HepG2 (cell line): ENCODE measurements at regions not wholly inside any gene's neighbourhood (a gene's known extent, or its start where the extent isn't known, plus 50 kb on each side); places are given as distances from the start of the nearest gene placed in this dataset.

Source experiments
- ATAC-seq: fragments of 200-7000 bp; cut with Tn5 transposase; 3 replicates; pipeline ENCODE4 v1.9.1; 2020; ENCODE audit warnings: mild to moderate bottlenecking, moderate library complexity
- BruUV-seq: library from RNA; stranded (reverse); fragments of 400-500 nt; replicated peaks from 2 replicates; lab custom pipeline; 2021; lab: Mats Ljungman, UMichigan
- CTCF ChIA-PET: fragments of 300-600 bp; formaldehyde crosslinking; extraction: SDS; loops from one replicate; lab custom pipeline; 2021; ENCODE audit warnings: low total read pairs, inconsistent platforms, low intra/inter-chr PET ratio; lab: Yijun Ruan, JAX
- POLR2A ChIA-PET: fragments of 350-600 bp; sonication (Branson Sonifier 250); formaldehyde crosslinking; loops from one replicate; lab custom pipeline; 2020; ENCODE audit warnings: antibody characterized with exemption, inconsistent platforms; lab: Yijun Ruan, JAX
- DNase-seq: peaks from one replicate; pipeline ENCODE4 v3.0.0-alpha.2; 2015; ENCODE audit warnings: low spot score
- FAIRE-seq: peaks from 3 replicates; lab custom pipeline; 2011; peaks lifted over from hg19 to GRCh38; lab: Jason Lieb, UNC
- H2AFZ ChIP-seq: one replicate; pipeline ENCODE4 v1.6.1; 2011; ENCODE audit warnings: low read length, inconsistent platforms
- H3K27ac ChIP-seq: fragments of 300-600 bp; 3 replicates; pipeline ENCODE4 v1.8.0; 2011; ENCODE audit warnings: mixed run types, mild to moderate bottlenecking, mixed read lengths, low read length, inconsistent platforms; ENCODE audit not compliant: insufficient read depth; ENCODE audit errors: extremely low read length
- H3K27me3 ChIP-seq, 2 experiments: fragments of 200-600 bp in 1 of 2; 2 replicates in 1 of 2; 3 replicates in 1 of 2; pipeline versions ENCODE4 v1.6.0 to v1.8.0; 2011; ENCODE audit warnings: low read length in 2 of 2, mild to moderate bottlenecking in 2 of 2, moderate library complexity in 2 of 2, inconsistent platforms in 1 of 2; ENCODE audit not compliant: insufficient read depth in 2 of 2, control insufficient read depth in 1 of 2
- H3K36me3 ChIP-seq, 2 experiments: fragments of 200-600 bp in 1 of 2; replicated peaks in 1 of 2; 2 replicates in 1 of 2; 3 replicates in 1 of 2; pipeline versions ENCODE4 v1.5.1 to v1.8.0; 2011; ENCODE audit warnings: low read length in 2 of 2, inconsistent platforms in 1 of 2; ENCODE audit not compliant: insufficient read depth in 2 of 2, control insufficient read depth in 1 of 2
- H3K4me1 ChIP-seq: 2 replicates; pipeline ENCODE4 v1.5.1; 2012; ENCODE audit warnings: low read length, inconsistent platforms; ENCODE audit not compliant: insufficient read depth
- H3K4me2 ChIP-seq: 2 replicates; pipeline ENCODE4 v1.6.0; 2011; ENCODE audit warnings: low read depth, low read length, inconsistent platforms
- H3K4me3 ChIP-seq, 3 experiments: fragments of 200-600 bp in 1 of 3; sonication (generic), shearing (Covaris generic) in 1 of 3; replicated peaks in 1 of 3; 2 replicates each; pipeline ENCODE4 v1.5.1; 2011 to 2016; ENCODE audit warnings: low read length in 3 of 3, inconsistent platforms in 2 of 3, low read depth in 2 of 3, mild to moderate bottlenecking in 2 of 3, control low read depth in 1 of 3, mixed read lengths in 1 of 3; ENCODE audit not compliant: insufficient read depth in 1 of 3
- H3K79me2 ChIP-seq: one replicate; pipeline ENCODE4 v1.6.1; 2011; ENCODE audit warnings: low read length, inconsistent platforms; ENCODE audit not compliant: insufficient read depth
- H3K9ac ChIP-seq: 2 replicates; pipeline ENCODE4 v1.6.0; 2011; ENCODE audit warnings: mild to moderate bottlenecking, low read depth, low read length, inconsistent platforms; ENCODE audit not compliant: insufficient read depth
- H3K9me3 ChIP-seq: 2 replicates; pipeline ENCODE4 v1.5.1; 2012; ENCODE audit warnings: mild to moderate bottlenecking, low read length
- H4K20me1 ChIP-seq: 2 replicates; pipeline ENCODE4 v1.6.0; 2011; ENCODE audit warnings: inconsistent platforms, mild to moderate bottlenecking, low read length, moderate library complexity; ENCODE audit not compliant: insufficient read depth
- NCOA5 ChIP-seq: sonication (generic); formaldehyde crosslinking; IDR thresholded peaks from 2 replicates; pipeline ENCODE4 v1.4.0; 2020; ENCODE audit warnings: missing genetic modification reagents
- RBM39 ChIP-seq: fragments of 200-400 bp; formaldehyde crosslinking; IDR thresholded peaks from one replicate; pipeline ENCODE4 v1.6.1; 2018; ENCODE audit warnings: antibody characterized with exemption, mild to moderate bottlenecking, low read depth, low read length; ENCODE audit not compliant: poor library complexity, severe bottlenecking
- REXO4 ChIP-seq: sonication (generic); formaldehyde crosslinking; IDR thresholded peaks from 2 replicates; pipeline ENCODE4 v1.8.0; 2022; ENCODE audit warnings: missing genetic modification reagents, mild to moderate bottlenecking, borderline replicate concordance
- YEATS4 ChIP-seq: sonication (generic); formaldehyde crosslinking; IDR thresholded peaks from 2 replicates; pipeline ENCODE4 v1.4.0; 2020; ENCODE audit warnings: missing genetic modification reagents, borderline replicate concordance
- ZNF318 ChIP-seq: sonication (generic); formaldehyde crosslinking; IDR thresholded peaks from 2 replicates; pipeline ENCODE4 v1.4.0; 2020; ENCODE audit warnings: mild to moderate bottlenecking, missing genetic modification reagents
- ZNF343 ChIP-seq: sonication (generic); formaldehyde crosslinking; IDR thresholded peaks from 2 replicates; pipeline ENCODE4 v1.4.0; 2020; ENCODE audit warnings: mild to moderate bottlenecking, missing genetic modification reagents
- ZNF75D ChIP-seq: sonication (generic); formaldehyde crosslinking; IDR thresholded peaks from 2 replicates; pipeline ENCODE4 v1.8.1; 2023; ENCODE audit warnings: missing genetic modification reagents, mild to moderate bottlenecking, borderline replicate concordance
- ZNF792 ChIP-seq: IDR thresholded peaks from 2 replicates; pipeline ENCODE4 v1.6.1; 2016
- ZNF839 ChIP-seq: sonication (generic); formaldehyde crosslinking; IDR thresholded peaks from 2 replicates; pipeline ENCODE4 v1.4.0; 2020; ENCODE audit warnings: missing genetic modification reagents, mild to moderate bottlenecking, borderline replicate concordance
- WGBS: methylation state at CpG from one replicate; pipeline ENCODE4 v1.1.6; 2017; ENCODE audit warnings: low lambda C conversion rate; 5-methylcytosine and 5-hydroxymethylcytosine counted together
- in situ Hi-C: cut with HindIII; loops from 2 replicates; pipeline ENCODE4 v1.10.0; 2017; ENCODE audit warnings: low pct_unique_long_range_greater_than_20kb; ENCODE audit not compliant: extremely low pct_ligation_motif_present
- intact Hi-C: fragments of 100-400 bp; cut with micrococcal nuclease; formaldehyde crosslinking; loops from one replicate; pipeline ENCODE4 v1.10.0; 2022; ENCODE audit not compliant: unreplicated experiment
- TF ChIP-seq, protein P1 (sequence below): sonication (generic); formaldehyde crosslinking; IDR thresholded peaks from 2 replicates; pipeline ENCODE4 v1.8.0; 2022; ENCODE audit warnings: mild to moderate bottlenecking, missing genetic modification reagents
- TF ChIP-seq, protein P2 (sequence below): sonication (generic); formaldehyde crosslinking; IDR thresholded peaks from 2 replicates; pipeline ENCODE4 v1.4.0; 2020; ENCODE audit warnings: missing genetic modification reagents, borderline replicate concordance

- Histone ChIP-seq H3K79me2 (no peaks in the 10 kb centered on the region), H3K4me3 (no peak overlapping the region), H3K27me3 (no peaks in the 10 kb centered on the region; a peak in 1 of 5 replicates), H3K9ac (no peak overlapping the region), H3K36me3 (no peaks in the 10 kb centered on the region), H3K4me2 (no peak overlapping the region), H3K4me1 (no peaks in the 10 kb centered on the region), H2AFZ (no peak overlapping the region), H3K9me3 (no peaks in the 10 kb centered on the region), H3K27ac (no peak overlapping the region), H4K20me1 (no peaks in the 10 kb centered on the region)
- BruUV-seq = no TSS peak
- 3% methylated on average over 3 of the region's 3 CpGs for WGBS
- FAIRE-seq (no peak), DNase-seq (no peak), ATAC-seq (no peak)
- in situ Hi-C loops (no loop called here), intact Hi-C loops (no loop called here)
- ChIA-PET POLR2A (no interaction called here), CTCF (no interaction called here)
- TF ChIP-seq ZNF343 (no peak), ZNF792 (CRISPR knock-in tag) (no peak), REXO4 (CRISPR knock-in tag) (no peak), ZNF75D (no peak), ZNF839 (no peak), ZNF318 (CRISPR knock-in tag) (no peak), YEATS4 (CRISPR knock-in tag) (no peak), NCOA5 (CRISPR knock-in tag) (no peak), RBM39 (no peak)
- TF ChIP-seq, protein P1, sequence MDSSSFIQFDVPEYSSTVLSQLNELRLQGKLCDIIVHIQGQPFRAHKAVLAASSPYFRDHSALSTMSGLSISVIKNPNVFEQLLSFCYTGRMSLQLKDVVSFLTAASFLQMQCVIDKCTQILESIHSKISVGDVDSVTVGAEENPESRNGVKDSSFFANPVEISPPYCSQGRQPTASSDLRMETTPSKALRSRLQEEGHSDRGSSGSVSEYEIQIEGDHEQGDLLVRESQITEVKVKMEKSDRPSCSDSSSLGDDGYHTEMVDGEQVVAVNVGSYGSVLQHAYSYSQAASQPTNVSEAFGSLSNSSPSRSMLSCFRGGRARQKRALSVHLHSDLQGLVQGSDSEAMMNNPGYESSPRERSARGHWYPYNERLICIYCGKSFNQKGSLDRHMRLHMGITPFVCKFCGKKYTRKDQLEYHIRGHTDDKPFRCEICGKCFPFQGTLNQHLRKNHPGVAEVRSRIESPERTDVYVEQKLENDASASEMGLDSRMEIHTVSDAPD (CRISPR knock-in tag) = no peak
- TF ChIP-seq, protein P2, sequence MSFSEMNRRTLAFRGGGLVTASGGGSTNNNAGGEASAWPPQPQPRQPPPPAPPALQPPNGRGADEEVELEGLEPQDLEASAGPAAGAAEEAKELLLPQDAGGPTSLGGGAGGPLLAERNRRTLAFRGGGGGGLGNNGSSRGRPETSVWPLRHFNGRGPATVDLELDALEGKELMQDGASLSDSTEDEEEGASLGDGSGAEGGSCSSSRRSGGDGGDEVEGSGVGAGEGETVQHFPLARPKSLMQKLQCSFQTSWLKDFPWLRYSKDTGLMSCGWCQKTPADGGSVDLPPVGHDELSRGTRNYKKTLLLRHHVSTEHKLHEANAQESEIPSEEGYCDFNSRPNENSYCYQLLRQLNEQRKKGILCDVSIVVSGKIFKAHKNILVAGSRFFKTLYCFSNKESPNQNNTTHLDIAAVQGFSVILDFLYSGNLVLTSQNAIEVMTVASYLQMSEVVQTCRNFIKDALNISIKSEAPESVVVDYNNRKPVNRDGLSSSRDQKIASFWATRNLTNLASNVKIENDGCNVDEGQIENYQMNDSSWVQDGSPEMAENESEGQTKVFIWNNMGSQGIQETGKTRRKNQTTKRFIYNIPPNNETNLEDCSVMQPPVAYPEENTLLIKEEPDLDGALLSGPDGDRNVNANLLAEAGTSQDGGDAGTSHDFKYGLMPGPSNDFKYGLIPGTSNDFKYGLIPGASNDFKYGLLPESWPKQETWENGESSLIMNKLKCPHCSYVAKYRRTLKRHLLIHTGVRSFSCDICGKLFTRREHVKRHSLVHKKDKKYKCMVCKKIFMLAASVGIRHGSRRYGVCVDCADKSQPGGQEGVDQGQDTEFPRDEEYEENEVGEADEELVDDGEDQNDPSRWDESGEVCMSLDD (CRISPR knock-in tag) = no peak
Measured at GRCh38 chr9:89765211-89765946, 160.6 kb downstream of the GADD45G start.
